ENCODE measurements at regions not wholly inside any gene's neighbourhood (a gene's known extent, or its start where the extent isn't known, plus 50 kb on each side); places are given as distances from the start of the nearest gene placed in this dataset.
"Not testable (repeated sequence)": the region's sequence is repeated elsewhere in the genome, so short reads cannot be mapped to it uniquely, and the experiment has no call there.

DNA sequence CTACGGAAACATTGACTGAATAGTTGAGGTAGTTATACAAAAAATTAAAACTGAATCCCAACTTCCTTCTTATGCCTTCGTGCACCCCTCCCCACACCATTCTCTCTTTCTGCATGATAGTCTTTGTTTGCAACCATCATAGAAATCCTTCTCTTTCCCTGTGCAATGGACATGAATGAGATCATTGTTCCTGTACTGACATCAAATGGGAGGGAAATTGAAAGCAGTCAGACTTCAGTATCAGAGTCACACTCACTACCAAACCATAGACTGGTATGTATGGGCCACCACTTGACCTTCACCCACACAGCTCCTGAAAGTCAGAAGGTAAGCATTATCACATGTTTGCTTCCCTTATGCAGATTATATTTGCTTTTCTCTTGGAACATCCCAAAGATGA is 782.8 kb downstream of the BCL11A start:
- DNase-seq = no peak

DNA sequence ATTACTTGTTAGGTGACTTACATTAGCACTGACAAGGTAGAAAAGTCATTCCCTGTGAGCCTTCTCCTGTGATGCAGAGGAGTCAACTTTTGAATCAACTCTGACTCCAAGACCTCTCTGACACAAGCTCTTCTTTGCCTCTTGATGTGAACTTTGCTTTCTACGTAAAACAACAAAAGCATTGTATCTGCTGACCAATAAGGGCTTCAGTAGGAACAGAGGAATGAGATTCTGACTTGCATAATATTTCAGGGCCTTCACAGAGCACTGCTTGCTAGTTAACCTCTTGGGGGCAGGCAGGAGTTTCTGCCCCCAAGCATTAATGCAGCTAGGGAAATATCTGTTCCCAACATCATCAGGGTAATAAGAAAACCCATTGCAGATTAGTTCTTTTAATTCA is 791.5 kb downstream of the BCL11A start:
- DNase-seq = no peak

DNA sequence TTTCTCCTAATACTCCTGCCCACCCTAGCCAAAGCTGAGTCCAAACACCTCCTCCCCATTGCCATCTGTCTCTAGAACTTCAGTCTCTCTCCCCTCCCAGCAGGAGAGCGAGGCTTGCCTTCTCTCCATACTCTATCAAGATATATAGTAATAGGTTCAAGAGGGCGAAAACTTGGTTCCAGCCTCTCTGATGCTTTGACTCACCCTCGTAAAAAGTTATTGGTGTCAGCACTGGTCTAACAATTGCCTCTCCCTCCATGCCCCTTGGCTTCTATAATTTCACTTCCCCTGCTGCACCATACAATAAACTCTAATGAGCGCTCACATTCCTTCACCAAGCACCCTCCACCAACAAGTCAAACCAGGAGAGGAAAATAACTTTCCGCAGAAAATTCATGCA is 797.3 kb downstream of the BCL11A start:
- no peak for DNase-seq

DNA sequence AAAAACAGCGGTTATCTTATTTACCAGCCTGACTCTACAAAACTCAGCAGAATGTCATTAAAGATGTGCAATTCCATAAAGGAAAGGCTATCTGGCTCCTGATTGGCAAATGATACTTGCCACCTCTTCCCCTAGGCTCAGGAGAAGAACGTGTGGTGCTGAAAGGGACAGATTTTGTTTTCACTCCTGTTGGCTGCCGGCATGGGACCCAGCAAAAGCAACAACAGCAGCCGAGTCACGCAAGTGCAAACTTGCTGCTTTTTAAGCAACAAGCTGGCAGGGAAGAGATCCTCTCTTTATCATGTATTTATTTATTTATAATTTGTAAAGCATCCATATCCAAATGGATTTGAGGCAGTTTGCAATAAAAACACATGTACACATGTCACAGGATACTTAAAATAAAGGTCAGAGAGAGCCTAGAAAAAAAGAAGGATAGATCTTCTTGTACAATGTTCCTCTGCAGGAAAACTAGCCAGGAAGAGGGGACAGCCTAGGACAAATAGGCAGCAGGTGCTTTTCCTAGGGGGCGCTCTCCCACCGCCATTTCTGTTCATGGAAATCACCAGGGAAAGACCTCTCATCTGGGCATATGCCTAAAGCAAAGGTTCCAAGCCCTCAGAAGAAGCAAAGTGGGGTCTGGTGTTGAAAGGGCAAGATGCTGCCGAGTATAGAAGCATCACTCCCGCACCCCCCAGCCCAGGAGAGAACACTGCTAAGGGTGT is 799.3 kb downstream of the BCL11A start:
- no peak for DNase-seq

DNA sequence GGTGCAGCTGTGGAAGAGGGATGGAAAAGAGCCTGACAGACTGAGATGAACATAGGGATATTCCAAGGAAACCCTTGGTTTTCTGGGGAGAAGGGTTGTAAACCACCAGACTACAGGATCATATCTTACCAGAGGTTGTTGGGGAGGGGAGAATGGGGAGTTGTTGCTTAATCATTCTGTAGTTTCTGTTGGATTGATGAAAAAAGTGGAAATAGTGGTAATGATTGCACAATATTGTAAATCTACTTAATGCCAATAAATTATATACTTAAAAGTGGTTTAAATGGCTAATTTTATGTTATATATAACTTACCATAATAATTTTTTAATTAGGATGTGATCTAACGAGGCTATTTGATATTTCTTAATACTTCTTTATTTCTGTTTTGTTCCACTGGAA is 800.9 kb downstream of the BCL11A start:
- DNase-seq = no peak

DNA sequence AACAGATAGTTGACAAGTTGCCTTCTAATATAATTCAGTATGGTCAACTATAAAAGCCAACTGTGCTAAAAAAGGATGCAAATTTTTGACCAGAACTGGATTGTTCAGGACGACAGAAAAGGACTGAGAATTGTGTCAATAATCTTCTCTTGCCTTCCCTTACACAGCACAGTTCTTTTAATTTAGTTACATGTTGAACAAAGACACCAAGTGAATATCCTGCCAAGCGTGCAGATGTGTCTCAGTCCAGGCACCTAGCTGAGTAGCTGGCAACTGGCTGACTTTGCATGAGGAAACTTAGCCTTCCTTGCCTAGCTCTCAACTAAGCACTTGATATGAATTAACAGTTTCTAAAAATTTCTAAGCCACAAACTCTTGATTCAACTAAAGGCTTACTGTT is 801.4 kb downstream of the BCL11A start:
- no peak for DNase-seq

DNA sequence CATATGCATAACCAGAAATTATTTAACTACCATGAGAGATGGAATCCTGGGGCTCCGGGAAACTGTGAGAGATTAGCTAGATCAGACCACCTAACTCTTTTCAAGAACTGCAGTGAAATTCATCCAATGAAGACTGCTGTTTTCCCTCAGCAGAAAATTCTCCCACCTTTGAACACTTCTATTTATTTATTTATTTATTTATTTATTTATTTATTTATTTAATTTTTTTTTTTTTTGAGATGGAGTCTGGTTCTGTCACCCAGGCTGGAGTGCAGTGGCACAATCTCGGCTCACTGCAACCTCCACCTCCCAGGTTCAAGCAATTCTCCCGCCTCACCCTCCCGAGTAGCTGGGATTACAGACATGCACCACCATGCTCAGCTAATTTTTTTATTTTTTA is 802.2 kb downstream of the BCL11A start:
- not testable (repeated sequence) for DNase-seq

DNA sequence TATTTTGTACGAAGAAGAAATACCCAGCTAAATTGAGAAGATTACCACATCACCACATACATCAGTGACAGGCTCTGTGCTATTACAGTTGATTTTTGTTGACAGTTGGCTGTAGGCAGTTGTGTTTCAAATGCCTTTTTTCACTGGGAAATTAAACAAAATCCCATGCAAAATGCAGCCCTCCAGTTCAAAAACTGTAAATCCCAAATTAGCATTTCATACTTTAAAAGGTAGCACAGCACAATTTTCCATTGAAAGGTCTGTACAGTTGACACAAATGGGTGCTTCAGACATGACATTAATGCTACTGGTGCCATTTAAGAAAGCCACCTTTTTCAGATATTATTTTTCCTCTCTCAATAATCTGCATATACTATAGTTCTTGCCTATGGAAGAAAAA is 807.2 kb downstream of the BCL11A start:
- no peak for DNase-seq

DNA sequence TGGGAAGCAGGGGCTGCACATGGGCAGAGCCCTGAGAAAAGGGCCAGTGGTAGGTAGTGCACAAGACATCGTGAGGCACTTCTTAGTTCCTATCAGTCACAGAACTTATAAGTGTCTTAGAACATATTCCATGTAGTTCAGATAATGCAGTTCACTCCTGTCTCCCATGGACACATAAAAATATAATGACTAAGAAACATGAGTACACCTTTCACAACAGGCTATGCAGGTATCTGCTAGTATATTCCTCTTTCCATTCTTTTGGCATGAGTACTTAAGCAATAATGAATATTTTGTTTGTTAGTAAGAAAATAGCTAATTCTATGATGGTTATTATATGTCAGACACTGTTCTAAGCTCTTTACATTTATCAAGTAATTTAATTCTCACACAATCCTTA is 808.4 kb downstream of the BCL11A start:
- no peak for DNase-seq

DNA sequence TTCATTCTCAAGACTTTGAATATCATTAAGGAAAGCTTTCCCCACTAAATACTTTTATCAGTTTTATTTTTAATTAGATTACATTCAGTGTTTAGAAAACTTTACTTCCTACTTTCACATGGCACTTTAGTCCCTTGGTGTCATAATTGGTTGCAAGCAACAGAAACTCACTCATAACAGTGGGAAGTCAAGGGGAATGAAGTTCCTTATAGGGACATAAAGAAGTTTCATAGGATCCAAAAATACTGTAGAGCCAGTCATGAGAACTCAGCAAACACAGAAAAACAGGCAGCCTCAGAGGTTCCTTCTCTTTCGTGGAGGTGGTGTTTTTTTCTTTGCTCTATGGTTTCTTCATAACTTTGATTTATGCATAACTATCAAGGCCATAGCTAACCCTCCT is 809.0 kb downstream of the BCL11A start:
- DNase-seq = no peak

DNA sequence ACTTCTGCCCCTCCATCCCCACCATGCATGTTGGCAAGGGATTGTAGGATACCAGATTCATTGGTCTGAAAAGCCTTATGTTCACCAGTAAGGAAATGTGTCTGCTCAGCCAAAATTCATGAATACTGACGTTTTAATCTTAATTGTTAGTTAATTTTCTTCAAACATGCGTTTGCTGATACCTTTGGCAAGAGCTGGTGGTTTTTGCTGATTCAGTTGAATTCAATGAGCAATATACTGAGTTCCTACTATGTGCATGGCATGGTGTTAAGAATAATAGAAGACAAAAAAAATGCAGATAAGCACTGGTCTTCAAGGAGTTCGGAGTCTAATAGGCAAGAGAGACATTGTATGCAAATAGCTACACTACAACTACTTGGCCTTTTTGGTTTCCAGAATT is 811.6 kb downstream of the BCL11A start:
- no peak for DNase-seq

DNA sequence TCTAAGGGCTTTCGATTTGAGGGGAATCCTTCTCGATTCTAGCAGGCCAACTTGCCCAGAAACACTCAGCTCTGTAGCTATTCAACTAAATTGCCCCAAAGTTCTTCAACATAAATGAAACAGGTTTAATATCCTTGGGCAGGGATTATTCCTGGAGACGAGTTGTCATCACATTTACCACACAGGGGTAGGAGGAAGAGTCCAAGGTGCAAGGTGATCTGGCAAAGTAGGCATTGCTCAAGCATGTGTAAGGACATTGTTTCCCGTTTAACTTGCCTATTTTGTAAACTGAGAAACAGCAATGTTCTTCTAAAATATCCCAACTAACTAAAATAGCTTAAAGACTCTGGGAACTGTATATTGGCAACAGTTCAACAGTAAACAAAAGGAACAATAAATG is 814.3 kb downstream of the BCL11A start:
- no peak for DNase-seq

DNA sequence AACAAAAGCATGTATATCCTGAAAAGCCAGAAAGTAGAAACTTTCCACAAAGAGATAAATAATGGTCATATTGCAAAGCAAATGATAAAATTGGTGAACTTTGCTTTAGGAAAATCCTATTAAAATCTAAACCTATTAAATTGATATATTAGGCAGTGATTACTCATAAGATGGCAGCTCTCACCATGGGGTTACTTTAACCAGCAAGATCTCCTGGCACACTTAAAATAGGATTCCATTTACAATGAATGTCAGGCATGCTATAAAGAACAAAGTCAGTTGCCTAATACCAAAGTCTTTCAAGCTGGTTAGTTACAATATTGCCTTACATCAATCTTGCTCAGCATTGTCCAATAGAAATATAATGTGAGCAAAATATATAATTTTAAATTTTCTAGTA is 816.2 kb downstream of the BCL11A start:
- DNase-seq = no peak

DNA sequence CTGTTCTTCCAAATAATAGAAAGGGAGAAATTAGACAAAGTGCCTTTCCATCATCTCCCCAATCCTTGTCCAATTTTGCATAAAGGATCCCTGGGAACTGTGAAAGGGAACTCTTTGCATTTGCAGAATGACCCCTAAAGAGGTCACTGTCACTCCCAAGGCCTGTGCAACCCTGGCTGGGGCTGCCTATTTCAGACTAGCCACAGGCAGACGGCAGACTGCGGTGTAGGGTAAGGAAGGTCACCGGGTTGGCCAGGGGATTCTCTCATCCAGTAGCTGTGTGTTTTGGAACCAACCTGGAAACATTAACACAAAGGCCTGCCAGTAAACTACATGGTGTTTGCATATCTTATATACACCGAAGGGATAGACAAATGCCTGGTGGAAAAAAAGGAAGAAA is 818.7 kb downstream of the BCL11A start:
- DNase-seq = no peak

DNA sequence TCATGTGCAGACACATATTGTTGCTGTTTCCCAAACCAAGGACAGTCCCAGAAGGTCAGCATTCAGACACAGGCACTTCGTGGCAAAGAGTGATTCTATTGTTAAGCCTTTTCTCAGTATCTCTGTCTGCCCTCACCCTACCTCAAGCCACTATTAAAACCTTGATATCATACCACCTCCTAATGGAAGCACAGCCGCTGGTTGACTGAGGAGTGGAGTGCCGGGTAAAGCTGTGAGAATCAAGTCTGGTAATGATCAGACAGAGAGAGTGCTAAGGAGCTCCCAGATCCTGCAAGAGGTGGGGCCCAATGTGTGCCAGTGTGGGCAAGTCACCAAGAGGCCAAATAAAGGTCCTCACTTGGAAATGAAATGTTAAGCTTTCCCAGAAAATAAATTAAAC is 819.5 kb downstream of the BCL11A start:
- DNase-seq = no peak

DNA sequence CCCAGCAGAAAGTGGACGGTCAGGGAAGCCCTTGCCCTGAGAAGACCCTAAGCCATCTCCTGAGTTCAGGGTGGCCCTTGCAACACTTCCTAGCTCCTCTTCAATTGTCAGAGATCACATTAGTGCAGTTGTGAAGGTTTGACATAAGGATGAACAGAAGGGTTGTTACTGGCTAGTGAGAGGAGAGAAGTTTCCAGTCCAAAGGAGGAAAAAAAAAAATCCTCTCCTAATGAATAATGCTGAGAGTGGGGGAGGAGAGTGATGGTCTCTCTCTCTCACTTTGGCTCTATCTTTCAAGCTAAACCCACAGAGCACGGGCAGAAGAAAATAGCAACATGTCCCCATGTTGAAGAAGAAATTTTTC is 819.9 kb downstream of the BCL11A start:
- DNase-seq = no peak

DNA sequence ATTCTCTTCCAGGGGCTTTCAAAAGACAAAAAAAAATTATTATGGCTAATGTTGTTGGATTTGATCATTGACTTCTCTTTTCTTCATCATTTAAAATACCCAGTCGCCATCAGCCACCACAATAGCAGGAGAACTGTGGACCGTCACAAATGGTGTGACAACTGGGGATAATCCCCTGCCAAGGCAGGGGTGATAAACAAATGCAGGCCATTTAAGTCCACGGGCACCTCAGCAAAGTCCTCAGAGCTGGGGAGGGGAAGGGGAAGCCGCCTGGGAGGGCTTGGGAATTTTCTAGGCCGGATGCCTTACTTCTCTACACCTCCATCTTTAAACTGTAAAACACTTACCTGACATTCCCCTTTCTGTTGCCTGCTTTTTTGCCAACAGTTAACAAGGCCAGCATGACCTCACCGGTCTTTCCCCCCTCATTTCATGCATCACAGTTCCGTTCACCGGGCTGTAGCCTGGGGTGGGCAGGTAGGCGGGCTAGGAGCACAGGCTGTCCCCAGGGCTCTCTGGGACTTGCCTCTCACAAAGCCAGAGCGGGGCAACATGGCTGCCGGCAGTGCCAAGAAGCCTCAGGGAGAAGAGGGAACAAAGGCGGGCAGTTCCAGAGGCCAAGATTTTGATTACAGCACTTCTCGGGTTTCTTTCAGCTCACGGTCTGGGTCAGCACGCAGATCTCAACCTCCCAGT is 820.4 kb downstream of the BCL11A start:
- no peak for DNase-seq

DNA sequence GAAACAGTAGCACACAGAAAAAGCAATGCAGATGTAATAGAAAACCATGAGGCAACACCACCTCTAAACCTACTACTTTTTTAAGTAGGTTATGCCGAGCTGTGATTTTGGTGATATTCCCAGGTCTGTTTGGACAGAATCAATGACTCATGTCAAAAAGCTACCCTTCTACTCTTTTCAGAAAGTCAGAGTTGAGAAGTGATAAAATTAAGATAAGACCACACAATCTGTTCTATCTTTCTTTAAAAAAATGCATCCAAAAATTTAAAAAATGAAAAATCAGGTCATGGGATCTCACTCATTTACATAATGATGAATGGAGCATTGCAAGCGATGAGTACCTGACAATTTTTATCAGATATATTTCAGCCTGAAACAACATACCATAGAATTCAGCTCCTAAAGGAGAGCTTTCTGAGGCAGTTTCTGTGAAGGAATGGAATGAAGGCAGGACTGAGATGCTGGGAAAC is 826.3 kb downstream of the BCL11A start:
- no peak for DNase-seq

DNA sequence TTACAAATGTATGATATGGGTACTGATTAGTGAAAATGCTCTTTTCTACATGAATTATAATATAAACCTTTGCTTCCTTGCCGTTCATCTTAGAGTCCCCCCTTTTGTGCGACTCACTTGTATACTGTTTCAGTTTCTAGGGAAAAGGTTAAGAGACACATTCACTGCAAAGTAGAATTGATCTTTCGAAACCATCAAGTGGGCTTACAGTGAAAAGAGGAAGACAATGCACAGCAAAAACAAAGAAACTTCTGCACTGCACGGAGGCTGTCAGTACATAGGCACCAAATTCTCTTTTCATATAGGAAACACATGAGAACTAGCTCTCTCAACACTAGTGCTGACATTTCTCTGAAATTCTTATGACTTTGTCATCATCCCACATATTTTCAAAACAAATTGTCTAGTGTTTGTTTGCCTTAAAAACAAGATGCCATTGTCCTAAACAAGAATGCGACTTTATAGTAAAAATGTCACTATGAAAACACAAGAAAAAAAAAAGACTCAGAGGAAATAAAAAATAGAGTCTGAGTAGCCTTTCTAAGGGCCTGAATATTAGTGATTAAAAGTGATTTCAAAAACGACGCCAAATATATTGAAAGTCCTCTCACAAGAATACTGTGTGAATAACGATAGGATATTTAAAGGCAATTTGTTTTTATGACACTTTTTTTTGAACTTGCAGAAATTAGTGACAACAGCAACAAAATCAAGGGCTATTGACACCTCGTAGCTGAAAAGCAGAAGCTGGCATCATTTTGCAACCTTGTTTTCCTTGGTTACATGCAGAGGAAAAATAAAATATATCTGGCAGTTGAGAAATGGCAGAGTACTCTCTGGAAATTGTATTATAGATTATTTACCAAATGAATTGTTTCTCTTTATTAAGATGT is 827.0 kb downstream of the BCL11A start:
- DNase-seq = no peak

DNA sequence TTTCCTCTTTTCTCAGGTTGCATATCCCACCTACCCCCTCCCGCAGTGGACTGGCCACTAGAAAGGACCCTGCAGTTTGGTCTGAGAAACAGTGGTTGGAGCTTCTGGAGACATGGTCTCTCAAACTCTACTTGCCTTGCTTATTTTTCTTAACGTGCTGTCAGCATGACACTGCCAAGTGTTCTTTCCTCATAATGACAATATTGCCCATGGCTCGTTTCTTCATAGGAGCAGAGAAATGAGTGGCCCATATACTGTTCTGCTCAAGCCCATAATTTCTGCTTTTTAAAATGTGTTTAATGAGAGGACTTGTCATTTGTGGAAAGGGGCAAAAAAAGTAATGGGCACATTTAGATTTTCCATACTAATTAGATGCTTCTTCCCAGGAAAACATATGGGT is 828.7 kb downstream of the BCL11A start:
- DNase-seq = no peak

DNA sequence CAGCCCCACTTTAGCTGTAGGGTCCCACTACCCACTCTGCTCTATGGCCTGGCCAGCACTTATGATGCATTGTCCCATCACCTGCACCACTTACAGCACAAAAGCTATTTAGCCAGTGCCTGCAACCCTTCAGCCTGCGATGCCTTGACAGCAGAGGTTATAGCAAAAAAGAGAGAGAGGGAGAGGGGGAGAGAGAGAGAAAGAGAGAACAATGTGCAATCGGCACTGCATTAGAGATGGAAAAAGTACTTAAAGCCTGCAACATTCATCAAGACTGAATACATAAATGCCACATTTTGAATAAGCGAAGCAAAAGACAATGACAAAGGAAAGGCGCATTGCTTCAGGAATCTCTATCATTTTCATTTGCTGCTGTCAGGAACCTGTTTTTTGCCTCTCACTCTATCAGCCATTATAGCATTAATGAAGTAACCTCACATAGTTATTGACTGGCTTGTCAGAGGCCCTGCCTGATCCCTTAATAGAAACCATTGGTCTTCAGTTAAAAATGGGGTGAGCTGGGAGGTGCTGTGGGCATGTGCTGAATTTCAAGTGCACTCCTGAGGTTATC is 833.1 kb downstream of the BCL11A start:
- no peak for DNase-seq

DNA sequence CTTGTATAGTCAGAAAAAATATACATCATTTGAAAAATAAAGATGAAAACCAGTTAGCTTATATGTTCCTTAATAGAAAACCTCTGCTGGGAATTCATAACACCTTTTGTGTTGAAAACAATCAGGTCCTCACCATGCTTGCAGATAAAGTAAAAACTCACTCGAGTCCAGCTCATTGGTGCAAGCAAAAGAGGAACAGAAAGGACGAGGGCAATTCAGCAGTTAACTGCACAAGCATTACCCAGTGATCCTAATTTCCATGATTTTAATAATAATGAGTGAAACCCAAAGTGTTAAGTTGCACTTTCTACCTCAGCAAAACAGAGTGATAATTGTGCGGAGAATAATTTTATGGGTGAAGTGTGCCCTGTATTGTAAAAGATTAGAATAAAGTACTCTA is 839.9 kb downstream of the BCL11A start:
- no peak for DNase-seq

DNA sequence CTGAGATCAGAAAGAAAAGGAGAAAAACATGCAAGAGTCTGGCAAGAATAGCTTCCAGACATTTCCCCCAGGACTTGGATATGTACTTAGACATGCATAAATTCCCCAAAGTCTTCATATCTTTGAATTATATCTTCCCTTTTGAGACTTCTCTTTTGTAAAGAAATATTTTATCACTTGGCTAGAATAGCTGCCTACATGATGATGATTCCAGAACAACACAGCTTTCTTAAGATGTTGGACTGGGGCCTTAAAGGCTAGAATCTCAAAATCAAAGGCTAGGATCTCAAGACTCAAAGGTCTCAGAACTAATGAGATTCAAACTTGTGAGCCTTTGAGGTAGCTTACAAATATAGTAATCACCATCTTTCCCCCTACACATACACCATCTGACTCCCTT is 842.3 kb downstream of the BCL11A start:
- no peak for DNase-seq

DNA sequence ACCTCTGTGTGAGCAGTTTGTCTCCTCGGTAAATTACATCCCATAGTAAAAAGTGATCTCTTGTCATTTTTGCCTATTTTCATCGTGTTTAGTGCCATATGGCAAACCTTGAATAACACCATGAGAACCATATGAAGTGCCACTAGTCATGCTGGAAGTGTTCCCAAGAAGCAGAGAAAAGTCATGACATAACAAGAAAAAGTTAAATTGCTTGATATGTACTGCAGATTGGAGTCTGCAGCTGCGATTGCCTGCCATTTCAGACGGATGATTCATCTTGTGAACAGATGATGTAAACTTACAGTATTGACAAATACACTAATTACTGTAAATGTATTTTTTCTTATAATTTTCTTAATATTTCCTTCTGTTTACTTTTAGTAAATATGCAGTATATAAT is 846.7 kb downstream of the BCL11A start:
- no peak for DNase-seq
